ENCODE measurements at regions not wholly inside any gene's neighbourhood (a gene's known extent, or its start where the extent isn't known, plus 50 kb on each side); places are given as distances from the start of the nearest gene placed in this dataset.

GRCh38 chr1:29548091-29548490 lies 311.8 kb downstream of the PTPRU start:
- Histone ChIP-seq H3K79me2 (ENCODE audit: control insufficient read depth, insufficient read depth, low read length, unreplicated experiment) (no peaks in the 10 kb centered on the region), H3K4me3 (ENCODE audit: low read depth, low read length) (no peak overlapping the region), H3K27ac (ENCODE audit: low read depth, low read length) (no peak overlapping the region), H3K4me1 (ENCODE audit: control insufficient read depth, insufficient read depth, low read length, unreplicated experiment) (no peaks in the 10 kb centered on the region), H2AFZ (ENCODE audit: low read length, unreplicated experiment) (no peak overlapping the region), H3K27me3 (ENCODE audit: insufficient read depth, low read length) (no peaks in the 10 kb centered on the region), H3K36me3 (ENCODE audit: insufficient read depth, low read length) (no peaks in the 10 kb centered on the region)

GRCh38 chr1:29547300-29547699 lies 311.0 kb downstream of the PTPRU start:
- no peak overlapping the region for H3K4me3 ChIP-seq (ENCODE audit: low read depth, low read length)
- no peak overlapping the region for H3K27ac ChIP-seq (ENCODE audit: low read depth, low read length)
- H2AFZ ChIP-seq (ENCODE audit: low read length, unreplicated experiment): no peak overlapping the region
- H3K27me3 ChIP-seq (ENCODE audit: insufficient read depth, low read length): no peaks in the 10 kb centered on the region
- H3K4me1 ChIP-seq (ENCODE audit: control insufficient read depth, insufficient read depth, low read length, unreplicated experiment): no peaks in the 10 kb centered on the region
- no peaks in the 10 kb centered on the region for H3K79me2 ChIP-seq (ENCODE audit: control insufficient read depth, insufficient read depth, low read length, unreplicated experiment)
- no peaks in the 10 kb centered on the region for H3K36me3 ChIP-seq (ENCODE audit: insufficient read depth, low read length)

GRCh38 chr1:29546496-29546895 lies 310.2 kb downstream of the PTPRU start:
- H2AFZ ChIP-seq (ENCODE audit: low read length, unreplicated experiment): no peak overlapping the region
- no peaks in the 10 kb centered on the region for H3K27me3 ChIP-seq (ENCODE audit: insufficient read depth, low read length)
- no peak overlapping the region for H3K4me3 ChIP-seq (ENCODE audit: low read depth, low read length)
- H3K4me1 ChIP-seq (ENCODE audit: control insufficient read depth, insufficient read depth, low read length, unreplicated experiment): no peaks in the 10 kb centered on the region
- no peak overlapping the region for H3K27ac ChIP-seq (ENCODE audit: low read depth, low read length)
- no peaks in the 10 kb centered on the region for H3K79me2 ChIP-seq (ENCODE audit: control insufficient read depth, insufficient read depth, low read length, unreplicated experiment)
- no peaks in the 10 kb centered on the region for H3K36me3 ChIP-seq (ENCODE audit: insufficient read depth, low read length)

- Histone ChIP-seq H3K4me1 (ENCODE audit: control insufficient read depth, insufficient read depth, low read length, unreplicated experiment) (no peaks in the 10 kb centered on the region), H3K36me3 (ENCODE audit: insufficient read depth, low read length) (no peaks in the 10 kb centered on the region), H3K4me3 (ENCODE audit: low read depth, low read length) (no peak overlapping the region), H3K79me2 (ENCODE audit: control insufficient read depth, insufficient read depth, low read length, unreplicated experiment) (no peaks in the 10 kb centered on the region), H2AFZ (ENCODE audit: low read length, unreplicated experiment) (no peak overlapping the region), H3K27me3 (ENCODE audit: insufficient read depth, low read length) (no peaks in the 10 kb centered on the region), H3K27ac (ENCODE audit: low read depth, low read length) (no peak overlapping the region)
These were observed 308.1 kb downstream of the PTPRU start for GRCh38 chr1:29544406-29544805.

- Histone ChIP-seq H2AFZ (ENCODE audit: low read length, unreplicated experiment) (no peak overlapping the region), H3K27ac (ENCODE audit: low read depth, low read length) (no peak overlapping the region), H3K79me2 (ENCODE audit: control insufficient read depth, insufficient read depth, low read length, unreplicated experiment) (no peaks in the 10 kb centered on the region), H3K4me3 (ENCODE audit: low read depth, low read length) (no peak overlapping the region), H3K27me3 (ENCODE audit: insufficient read depth, low read length) (0 out of 2 replicates have a peak, but pooled peaks cover under 1% of the 10 kb centered on the region), H3K36me3 (ENCODE audit: insufficient read depth, low read length) (no peaks in the 10 kb centered on the region), H3K4me1 (ENCODE audit: control insufficient read depth, insufficient read depth, low read length, unreplicated experiment) (no peaks in the 10 kb centered on the region)
These were observed 307.3 kb downstream of the PTPRU start for GRCh38 chr1:29543586-29543985.

- 0 out of 2 replicates have a peak, but pooled peaks cover 2% of the 10 kb centered on the region for H3K27me3 ChIP-seq (ENCODE audit: insufficient read depth, low read length)
- no peaks in the 10 kb centered on the region for H3K79me2 ChIP-seq (ENCODE audit: control insufficient read depth, insufficient read depth, low read length, unreplicated experiment)
- no peak overlapping the region for H3K27ac ChIP-seq (ENCODE audit: low read depth, low read length)
- H3K4me1 ChIP-seq (ENCODE audit: control insufficient read depth, insufficient read depth, low read length, unreplicated experiment): no peaks in the 10 kb centered on the region
- H3K36me3 ChIP-seq (ENCODE audit: insufficient read depth, low read length): no peaks in the 10 kb centered on the region
- no peak overlapping the region for H2AFZ ChIP-seq (ENCODE audit: low read length, unreplicated experiment)
- no peak overlapping the region for H3K4me3 ChIP-seq (ENCODE audit: low read depth, low read length)
These were observed 306.2 kb downstream of the PTPRU start for GRCh38 chr1:29542548-29542947.

- no peak overlapping the region for H2AFZ ChIP-seq (ENCODE audit: low read length, unreplicated experiment)
- H3K4me3 ChIP-seq (ENCODE audit: low read depth, low read length): no peak overlapping the region
- no peaks in the 10 kb centered on the region for H3K79me2 ChIP-seq (ENCODE audit: control insufficient read depth, insufficient read depth, low read length, unreplicated experiment)
- H3K36me3 ChIP-seq (ENCODE audit: insufficient read depth, low read length): no peaks in the 10 kb centered on the region
- H3K27me3 ChIP-seq (ENCODE audit: insufficient read depth, low read length): 0 out of 2 replicates have a peak, but pooled peaks cover 2% of the 10 kb centered on the region
- no peak overlapping the region for H3K27ac ChIP-seq (ENCODE audit: low read depth, low read length)
- no peaks in the 10 kb centered on the region for H3K4me1 ChIP-seq (ENCODE audit: control insufficient read depth, insufficient read depth, low read length, unreplicated experiment)
These were observed 305.3 kb downstream of the PTPRU start for GRCh38 chr1:29541631-29542030.

- Histone ChIP-seq H3K36me3 (ENCODE audit: insufficient read depth, low read length) (no peaks in the 10 kb centered on the region), H3K4me3 (ENCODE audit: low read depth, low read length) (no peak overlapping the region), H3K4me1 (ENCODE audit: control insufficient read depth, insufficient read depth, low read length, unreplicated experiment) (no peaks in the 10 kb centered on the region), H3K27me3 (ENCODE audit: insufficient read depth, low read length) (0 out of 2 replicates have a peak, but pooled peaks cover 2% of the 10 kb centered on the region), H2AFZ (ENCODE audit: low read length, unreplicated experiment) (no peak overlapping the region), H3K79me2 (ENCODE audit: control insufficient read depth, insufficient read depth, low read length, unreplicated experiment) (no peaks in the 10 kb centered on the region), H3K27ac (ENCODE audit: low read depth, low read length) (no peak overlapping the region)
These were observed 304.6 kb downstream of the PTPRU start for GRCh38 chr1:29540801-29541357.

GRCh38 chr1:29539971-29540370 lies 303.6 kb downstream of the PTPRU start:
- H3K27ac ChIP-seq (ENCODE audit: low read depth, low read length): no peak overlapping the region
- no peaks in the 10 kb centered on the region for H3K4me1 ChIP-seq (ENCODE audit: control insufficient read depth, insufficient read depth, low read length, unreplicated experiment)
- no peak overlapping the region for H2AFZ ChIP-seq (ENCODE audit: low read length, unreplicated experiment)
- H3K4me3 ChIP-seq (ENCODE audit: low read depth, low read length): no peak overlapping the region
- H3K27me3 ChIP-seq (ENCODE audit: insufficient read depth, low read length): 0 out of 2 replicates have a peak, but pooled peaks cover 2% of the 10 kb centered on the region
- no peaks in the 10 kb centered on the region for H3K79me2 ChIP-seq (ENCODE audit: control insufficient read depth, insufficient read depth, low read length, unreplicated experiment)
- no peaks in the 10 kb centered on the region for H3K36me3 ChIP-seq (ENCODE audit: insufficient read depth, low read length)

GRCh38 chr1:29538586-29538985 lies 302.3 kb downstream of the PTPRU start:
- Histone ChIP-seq H3K4me3 (ENCODE audit: low read depth, low read length) (no peak overlapping the region), H3K4me1 (ENCODE audit: control insufficient read depth, insufficient read depth, low read length, unreplicated experiment) (no peaks in the 10 kb centered on the region), H3K27ac (ENCODE audit: low read depth, low read length) (no peak overlapping the region), H3K36me3 (ENCODE audit: insufficient read depth, low read length) (no peaks in the 10 kb centered on the region), H3K79me2 (ENCODE audit: control insufficient read depth, insufficient read depth, low read length, unreplicated experiment) (no peaks in the 10 kb centered on the region), H3K27me3 (ENCODE audit: insufficient read depth, low read length) (peaks cover 11% of the 10 kb centered on the region; the same call in 1 of the 2 replicates), H2AFZ (ENCODE audit: low read length, unreplicated experiment) (no peak overlapping the region)

- Histone ChIP-seq H3K27ac (ENCODE audit: low read depth, low read length) (no peak overlapping the region), H2AFZ (ENCODE audit: low read length, unreplicated experiment) (no peak overlapping the region), H3K4me3 (ENCODE audit: low read depth, low read length) (no peak overlapping the region), H3K27me3 (ENCODE audit: insufficient read depth, low read length) (peaks cover 11% of the 10 kb centered on the region; the same call in 1 of the 2 replicates), H3K36me3 (ENCODE audit: insufficient read depth, low read length) (no peaks in the 10 kb centered on the region), H3K79me2 (ENCODE audit: control insufficient read depth, insufficient read depth, low read length, unreplicated experiment) (no peaks in the 10 kb centered on the region), H3K4me1 (ENCODE audit: control insufficient read depth, insufficient read depth, low read length, unreplicated experiment) (no peaks in the 10 kb centered on the region)
These were observed 296.4 kb downstream of the PTPRU start for GRCh38 chr1:29532751-29533150.

Data from ACC112 (cell line).